Kidney (tissue), 13 donors: ENCODE measurements at regions not wholly inside any gene's neighbourhood (a gene's known extent, or its start where the extent isn't known, plus 50 kb on each side); places are given as distances from the start of the nearest gene placed in this dataset.

Source experiments
- DNase-seq, 5 donors: peaks; one replicate each; pipeline ENCODE4 v3.0.0-alpha.2; 2013 to 2020
- FAIRE-seq: peaks from 2 replicates; lab custom pipeline; 2012; peaks lifted over from hg19 to GRCh38; lab: Jason Lieb, UNC
- H3K27ac ChIP-seq, 2 donors: one replicate each; pipeline ENCODE4 v1.7.0; 2013; ENCODE audit warnings: low read depth in 2 of 2, low read length in 2 of 2, inconsistent platforms in 1 of 2
- H3K27me3 ChIP-seq: one replicate; pipeline ENCODE4 v1.7.1; 2013; ENCODE audit warnings: low read length, inconsistent platforms; ENCODE audit not compliant: control insufficient read depth, insufficient read depth
- H3K36me3 ChIP-seq, 3 donors: one replicate each; pipeline versions ENCODE4 v1.7.0 to v1.7.1; 2013; ENCODE audit warnings: low read length in 3 of 3, control low read depth in 1 of 3, inconsistent platforms in 1 of 3; ENCODE audit not compliant: insufficient read depth in 3 of 3, control insufficient read depth in 2 of 3
- H3K4me1 ChIP-seq, 3 donors: one replicate each; pipeline versions ENCODE4 v1.7.0 to v1.7.1; 2013; ENCODE audit warnings: low read length in 3 of 3, inconsistent platforms in 1 of 3, low read depth in 1 of 3; ENCODE audit not compliant: control insufficient read depth in 2 of 3, insufficient read depth in 2 of 3
- H3K4me3 ChIP-seq, 3 donors: one replicate each; pipeline versions ENCODE4 v1.7.0 to v1.8.1; 2013; ENCODE audit warnings: low read length in 3 of 3, control low read depth in 1 of 3, inconsistent platforms in 1 of 3
- H3K9ac ChIP-seq, 3 donors: one replicate each; pipeline versions ENCODE4 v1.7.0 to v1.7.1; 2013; ENCODE audit warnings: low read length in 3 of 3, control low read depth in 1 of 3, inconsistent platforms in 1 of 3
- H3K9me3 ChIP-seq, 3 donors: one replicate each; pipeline versions ENCODE4 v1.7.0 to v1.7.1; 2013; ENCODE audit warnings: low read length in 3 of 3, control low read depth in 1 of 3, inconsistent platforms in 1 of 3; ENCODE audit not compliant: control insufficient read depth in 2 of 3, insufficient read depth in 1 of 3
- intact Hi-C: fragments of 100-400 bp; cut with DNase I; formaldehyde crosslinking; loops from one replicate; pipeline ENCODE4 v1.11.1; 2022
- TF ChIP-seq, protein P1 (sequence below): IDR thresholded peaks from 3 replicates; pipeline ENCODE4 v1.5.1; 2012; ENCODE audit warnings: mild to moderate bottlenecking, moderate library complexity, borderline replicate concordance; ENCODE audit not compliant: insufficient read depth; ENCODE audit errors: extremely low read depth
- donor health status: control.
- donor health status: control.
- donor health status: control.
- donor health status: control.
- donor health status: control.
- donor health status: DM: yes; HTN: yes; CAD: no.
- donor health status: Normal renal cell carcinoma (clear cell type).

DNA sequence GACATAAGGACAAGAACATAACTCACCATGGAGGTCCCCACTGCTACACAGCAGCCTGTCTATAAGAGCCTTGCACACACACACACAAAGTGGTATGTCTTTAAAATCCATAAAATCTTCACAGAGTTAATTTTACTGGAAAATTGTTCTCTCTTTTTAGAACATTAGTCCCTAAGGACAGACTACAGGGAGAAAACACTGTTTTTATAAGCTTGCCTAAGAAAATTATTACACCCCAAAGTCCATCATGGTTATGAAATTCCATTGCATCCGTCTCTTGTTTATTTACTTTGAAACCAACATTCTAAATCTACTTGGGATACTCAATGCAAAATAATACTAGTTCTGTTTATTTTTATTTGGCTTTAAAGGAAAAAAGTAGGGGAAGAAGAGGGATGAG lies 197.4 kb downstream of the SETD4 start:
- FAIRE-seq, result no peak
- intact Hi-C loops, result no loop called here
- no peak for DNase-seq
- Histone ChIP-seq H3K4me1 (no peaks in the 10 kb centered on the region), H3K27me3 (no peaks in the 10 kb centered on the region), H3K9ac (no peak overlapping the region), H3K36me3 (no peaks in the 10 kb centered on the region), H3K27ac (no peak overlapping the region), H3K9me3 (no peaks in the 10 kb centered on the region), H3K4me3 (no peak overlapping the region)
- TF ChIP-seq, protein P1, sequence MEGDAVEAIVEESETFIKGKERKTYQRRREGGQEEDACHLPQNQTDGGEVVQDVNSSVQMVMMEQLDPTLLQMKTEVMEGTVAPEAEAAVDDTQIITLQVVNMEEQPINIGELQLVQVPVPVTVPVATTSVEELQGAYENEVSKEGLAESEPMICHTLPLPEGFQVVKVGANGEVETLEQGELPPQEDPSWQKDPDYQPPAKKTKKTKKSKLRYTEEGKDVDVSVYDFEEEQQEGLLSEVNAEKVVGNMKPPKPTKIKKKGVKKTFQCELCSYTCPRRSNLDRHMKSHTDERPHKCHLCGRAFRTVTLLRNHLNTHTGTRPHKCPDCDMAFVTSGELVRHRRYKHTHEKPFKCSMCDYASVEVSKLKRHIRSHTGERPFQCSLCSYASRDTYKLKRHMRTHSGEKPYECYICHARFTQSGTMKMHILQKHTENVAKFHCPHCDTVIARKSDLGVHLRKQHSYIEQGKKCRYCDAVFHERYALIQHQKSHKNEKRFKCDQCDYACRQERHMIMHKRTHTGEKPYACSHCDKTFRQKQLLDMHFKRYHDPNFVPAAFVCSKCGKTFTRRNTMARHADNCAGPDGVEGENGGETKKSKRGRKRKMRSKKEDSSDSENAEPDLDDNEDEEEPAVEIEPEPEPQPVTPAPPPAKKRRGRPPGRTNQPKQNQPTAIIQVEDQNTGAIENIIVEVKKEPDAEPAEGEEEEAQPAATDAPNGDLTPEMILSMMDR, result no peak

- no peak overlapping the region for H3K9ac ChIP-seq
- H3K4me3 ChIP-seq, result no peak overlapping the region
- H3K27me3 ChIP-seq, result no peaks in the 10 kb centered on the region
- intact Hi-C loops, result no loop called here
- DNase-seq, result no peak
- H3K27ac ChIP-seq, result no peak overlapping the region
- no peaks in the 10 kb centered on the region for H3K9me3 ChIP-seq
- TF ChIP-seq, protein P1, result no peak
- no peaks in the 10 kb centered on the region for H3K4me1 ChIP-seq
- H3K36me3 ChIP-seq, result no peaks in the 10 kb centered on the region
- no peak for FAIRE-seq
These were observed 198.7 kb downstream of the SETD4 start for GRCh38 chr21:35861661-35862060.

GRCh38 chr21:35860189-35860869 lies 200.0 kb downstream of the SETD4 start:
- Histone ChIP-seq H3K36me3 (no peaks in the 10 kb centered on the region), H3K4me1 (no peaks in the 10 kb centered on the region), H3K27me3 (no peaks in the 10 kb centered on the region), H3K9ac (no peak overlapping the region), H3K4me3 (no peak overlapping the region), H3K9me3 (no peaks in the 10 kb centered on the region), H3K27ac (no peak overlapping the region)
- DNase-seq (no peak), FAIRE-seq (no peak)
- intact Hi-C loops, result no loop called here
- TF ChIP-seq, protein P1, result no peak

DNA sequence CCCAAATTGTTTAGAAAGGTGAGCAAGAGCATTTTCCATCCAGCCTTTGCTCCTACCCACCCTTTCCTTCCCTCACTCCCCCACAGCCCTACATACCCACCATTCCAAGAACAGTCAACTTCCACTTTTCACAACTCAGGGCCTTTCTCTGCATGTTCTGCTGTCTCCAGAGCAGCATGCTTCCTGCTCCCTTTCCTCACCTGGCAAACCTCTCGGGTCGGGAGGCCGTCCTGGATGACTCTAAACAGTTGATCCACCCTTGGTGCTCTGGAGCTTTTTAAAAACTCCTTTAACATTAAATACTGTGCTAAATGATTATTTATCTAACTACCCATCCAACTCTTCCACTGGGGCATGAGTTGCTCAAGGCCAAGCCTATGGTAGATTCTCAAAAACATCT lies 200.6 kb downstream of the SETD4 start:
- no peaks in the 10 kb centered on the region for H3K4me1 ChIP-seq
- DNase-seq (no peak), FAIRE-seq (no peak)
- no peaks in the 10 kb centered on the region for H3K36me3 ChIP-seq
- H3K9ac ChIP-seq, result no peak overlapping the region
- no peaks in the 10 kb centered on the region for H3K27me3 ChIP-seq
- intact Hi-C loops, result no loop called here
- H3K9me3 ChIP-seq, result no peaks in the 10 kb centered on the region
- H3K4me3 ChIP-seq, result no peak overlapping the region
- H3K27ac ChIP-seq, result no peak overlapping the region
- TF ChIP-seq, protein P1, result no peak
